Left ventricle myocardium inferior (tissue), 1 donor: ENCODE measurements at regions not wholly inside any gene's neighbourhood (a gene's known extent, or its start where the extent isn't known, plus 50 kb on each side); places are given as distances from the start of the nearest gene placed in this dataset.

Experiments used
- DNase-seq: peaks from one replicate; pipeline ENCODE4 v3.0.0-alpha.2; 2020
- H3K27ac ChIP-seq: fragments of 200-600 bp; replicated peaks from 2 replicates; pipeline ENCODE4 v1.8.0; 2021
- H3K27me3 ChIP-seq: fragments of 200-600 bp; 2 replicates; pipeline ENCODE4 v1.8.0; 2021; ENCODE audit warnings: low read depth
- H3K36me3 ChIP-seq: fragments of 200-600 bp; 2 replicates; pipeline ENCODE4 v1.8.0; 2021
- H3K4me1 ChIP-seq: fragments of 200-600 bp; 2 replicates; pipeline ENCODE4 v1.8.0; 2021
- H3K4me3 ChIP-seq: fragments of 200-600 bp; 2 replicates; pipeline ENCODE4 v1.8.0; 2021; ENCODE audit warnings: mild to moderate bottlenecking, moderate library complexity
- H3K9me3 ChIP-seq: fragments of 200-600 bp; replicated peaks from 2 replicates; pipeline ENCODE4 v1.8.0; 2021
- intact Hi-C: fragments of 100-400 bp; cut with micrococcal nuclease; formaldehyde crosslinking; loops from one replicate; pipeline ENCODE4 v1.11.0; 2022
- TF ChIP-seq, protein P1 (sequence below): fragments of 200-600 bp; IDR thresholded peaks from 2 replicates; pipeline ENCODE4 v1.8.0; 2021; ENCODE audit warnings: antibody characterized with exemption, mild to moderate bottlenecking, borderline replicate concordance
- donor health status: DM: no; HTN: yes; CAD: no; lungs with severe emphysema.

DNA sequence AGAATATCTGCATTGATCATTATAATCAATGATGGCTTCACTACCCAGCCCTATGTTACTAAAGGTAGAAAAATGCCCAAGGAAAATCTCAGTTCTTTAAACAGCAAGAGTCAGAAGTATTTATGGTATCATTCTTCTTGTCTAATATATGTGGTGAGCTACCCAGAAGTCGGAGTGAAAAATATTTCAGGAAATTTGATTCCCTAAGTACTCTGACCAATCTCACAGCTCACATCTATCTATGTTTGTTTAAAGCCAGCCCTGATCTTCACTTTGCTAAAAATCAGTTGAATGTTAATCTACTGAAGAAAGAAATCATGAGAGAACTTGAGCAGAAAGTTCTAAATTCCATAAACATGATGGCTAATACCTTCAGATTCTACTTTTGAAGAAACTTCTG, 522.9 kb upstream of the SLIT2 start:
- H3K27me3 ChIP-seq = no peaks in the 10 kb centered on the region
- TF ChIP-seq, protein P1, sequence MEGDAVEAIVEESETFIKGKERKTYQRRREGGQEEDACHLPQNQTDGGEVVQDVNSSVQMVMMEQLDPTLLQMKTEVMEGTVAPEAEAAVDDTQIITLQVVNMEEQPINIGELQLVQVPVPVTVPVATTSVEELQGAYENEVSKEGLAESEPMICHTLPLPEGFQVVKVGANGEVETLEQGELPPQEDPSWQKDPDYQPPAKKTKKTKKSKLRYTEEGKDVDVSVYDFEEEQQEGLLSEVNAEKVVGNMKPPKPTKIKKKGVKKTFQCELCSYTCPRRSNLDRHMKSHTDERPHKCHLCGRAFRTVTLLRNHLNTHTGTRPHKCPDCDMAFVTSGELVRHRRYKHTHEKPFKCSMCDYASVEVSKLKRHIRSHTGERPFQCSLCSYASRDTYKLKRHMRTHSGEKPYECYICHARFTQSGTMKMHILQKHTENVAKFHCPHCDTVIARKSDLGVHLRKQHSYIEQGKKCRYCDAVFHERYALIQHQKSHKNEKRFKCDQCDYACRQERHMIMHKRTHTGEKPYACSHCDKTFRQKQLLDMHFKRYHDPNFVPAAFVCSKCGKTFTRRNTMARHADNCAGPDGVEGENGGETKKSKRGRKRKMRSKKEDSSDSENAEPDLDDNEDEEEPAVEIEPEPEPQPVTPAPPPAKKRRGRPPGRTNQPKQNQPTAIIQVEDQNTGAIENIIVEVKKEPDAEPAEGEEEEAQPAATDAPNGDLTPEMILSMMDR = no peak

DNA sequence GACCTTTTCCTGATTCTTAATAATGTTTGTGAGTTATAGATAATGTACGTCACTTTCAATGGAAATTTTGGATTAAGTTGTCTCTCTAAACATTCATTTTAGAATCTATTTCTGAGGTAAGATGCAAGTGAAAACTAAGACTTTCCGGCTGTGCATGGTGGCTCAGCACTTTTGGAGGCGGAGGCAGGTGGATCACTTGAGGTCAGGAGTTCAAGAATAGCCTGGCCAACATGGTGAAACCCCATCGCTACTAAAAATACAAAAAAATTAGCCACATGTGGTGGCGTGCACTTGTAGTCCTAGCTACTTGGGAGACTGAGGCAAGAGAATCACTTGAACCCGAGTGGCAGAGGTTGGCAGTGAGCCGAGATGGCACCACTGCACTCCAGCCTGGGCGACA, 524.6 kb upstream of the SLIT2 start:
- no peak for DNase-seq
- H3K36me3 ChIP-seq = no peaks in the 10 kb centered on the region
- intact Hi-C loops = no loop called here
- H3K27ac ChIP-seq = no peak overlapping the region
- H3K9me3 ChIP-seq = peaks cover 5% of the 10 kb centered on the region
- no peaks in the 10 kb centered on the region for H3K27me3 ChIP-seq
- TF ChIP-seq, protein P1 = no peak
- peaks cover 6% of the 10 kb centered on the region for H3K4me1 ChIP-seq
- no peak overlapping the region for H3K4me3 ChIP-seq

More for the DNA sequence above, 522.9 kb upstream of the SLIT2 start:
- DNase-seq = no peak
- Histone ChIP-seq H3K4me1 (peaks cover 6% of the 10 kb centered on the region), H3K4me3 (no peak overlapping the region), H3K9me3 (peaks cover 5% of the 10 kb centered on the region), H3K36me3 (no peaks in the 10 kb centered on the region), H3K27ac (no peak overlapping the region)
- intact Hi-C loops = no loop called here

DNA sequence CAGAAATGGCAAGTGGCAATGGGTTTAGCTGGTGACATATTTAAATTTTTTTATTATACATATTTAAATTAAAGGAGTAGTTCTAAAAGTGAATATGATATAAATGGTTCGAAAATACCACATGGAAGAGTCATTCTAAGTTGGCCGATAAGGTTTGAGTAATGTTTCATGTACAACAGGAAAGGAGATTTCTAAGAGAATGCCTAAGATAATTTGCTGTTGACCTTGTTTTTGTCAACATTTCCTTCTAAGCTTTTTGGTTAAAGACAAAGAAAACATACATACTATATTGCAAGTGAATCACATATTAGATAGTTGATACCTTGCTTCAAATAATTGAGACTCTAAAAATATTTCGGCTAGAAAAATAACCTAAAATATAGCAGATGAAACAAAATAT, 526.6 kb upstream of the SLIT2 start:
- no peaks in the 10 kb centered on the region for H3K27me3 ChIP-seq
- no peaks in the 10 kb centered on the region for H3K9me3 ChIP-seq
- H3K4me3 ChIP-seq = no peak overlapping the region
- intact Hi-C loops = no loop called here
- no peaks in the 10 kb centered on the region for H3K36me3 ChIP-seq
- TF ChIP-seq, protein P1 = no peak
- peaks cover 6% of the 10 kb centered on the region for H3K4me1 ChIP-seq
- H3K27ac ChIP-seq = no peak overlapping the region
- no peak for DNase-seq

DNA sequence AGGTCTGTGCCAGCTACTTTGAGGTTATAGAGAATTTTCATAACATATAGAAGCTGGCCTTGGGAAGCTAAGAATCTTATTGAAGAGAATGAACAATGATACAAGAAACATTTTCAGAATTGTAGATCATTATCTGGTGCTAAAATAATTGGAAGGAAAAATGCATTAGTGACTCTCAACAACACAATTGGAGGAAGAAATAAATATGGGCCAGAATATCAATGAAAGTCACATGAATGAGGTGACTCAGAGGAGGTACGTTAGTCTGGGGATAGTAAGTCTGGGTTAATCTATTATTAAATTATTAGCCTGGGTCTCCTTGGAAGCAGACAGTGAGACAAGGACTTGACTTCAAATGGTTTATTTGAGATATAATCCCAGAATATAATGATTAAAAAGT, 529.3 kb upstream of the SLIT2 start:
- Histone ChIP-seq H3K27ac (no peak overlapping the region), H3K4me3 (no peak overlapping the region), H3K27me3 (no peaks in the 10 kb centered on the region), H3K4me1 (no peaks in the 10 kb centered on the region), H3K9me3 (no peaks in the 10 kb centered on the region), H3K36me3 (no peaks in the 10 kb centered on the region)
- no peak for DNase-seq
- intact Hi-C loops = no loop called here
- TF ChIP-seq, protein P1 = no peak

DNA sequence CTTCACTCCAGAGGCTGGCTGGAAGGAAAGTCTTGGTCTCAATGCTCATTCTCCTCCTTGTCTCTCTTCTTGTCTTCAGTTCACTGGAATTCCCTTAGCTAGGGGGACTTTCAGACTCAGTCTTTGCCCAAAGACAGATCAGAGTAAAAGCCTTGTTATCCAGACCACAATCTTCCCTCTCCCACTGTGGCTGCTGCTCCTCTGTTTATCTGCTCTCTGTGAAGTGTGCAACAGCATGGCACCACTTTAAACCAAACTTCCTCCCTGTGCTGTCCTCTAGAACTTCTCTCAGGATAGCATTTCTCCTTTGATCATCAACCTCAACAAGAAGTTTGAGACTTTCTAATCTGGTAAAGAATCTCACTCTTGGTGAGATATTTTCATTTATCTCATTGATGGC, 530.1 kb upstream of the SLIT2 start:
- no peak overlapping the region for H3K27ac ChIP-seq
- TF ChIP-seq, protein P1 = no peak

DNA sequence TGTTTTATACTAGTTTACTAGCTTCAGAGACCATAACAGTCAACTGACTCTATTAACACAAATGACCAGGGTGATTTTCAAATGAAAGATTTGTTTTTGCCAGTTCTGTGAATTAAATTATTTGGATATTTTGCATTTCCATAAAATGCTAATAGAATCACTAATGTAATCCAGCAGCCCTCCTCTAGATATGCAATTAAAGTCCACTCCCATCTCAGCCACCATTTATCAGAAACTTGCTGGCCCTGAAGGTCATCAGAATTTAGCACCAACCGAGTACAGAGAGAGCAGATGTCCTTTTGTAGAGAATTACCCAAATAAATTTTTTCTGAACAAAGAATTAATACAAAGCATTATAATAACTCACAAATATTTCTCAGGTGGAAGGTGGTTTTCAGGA, 531.1 kb upstream of the SLIT2 start:
- TF ChIP-seq, protein P1 = no peak
- no peaks in the 10 kb centered on the region for H3K9me3 ChIP-seq
- intact Hi-C loops = no loop called here
- no peak overlapping the region for H3K27ac ChIP-seq
- H3K4me3 ChIP-seq = no peak overlapping the region
- H3K27me3 ChIP-seq = no peaks in the 10 kb centered on the region
- no peaks in the 10 kb centered on the region for H3K36me3 ChIP-seq
- H3K4me1 ChIP-seq = no peaks in the 10 kb centered on the region
- no peak for DNase-seq

More for the DNA sequence above, 530.1 kb upstream of the SLIT2 start:
- Histone ChIP-seq H3K36me3 (no peaks in the 10 kb centered on the region), H3K27me3 (no peaks in the 10 kb centered on the region), H3K4me1 (no peaks in the 10 kb centered on the region), H3K9me3 (no peaks in the 10 kb centered on the region), H3K4me3 (no peak overlapping the region)
- DNase-seq = no peak
- intact Hi-C loops = no loop called here
